ENCODE measurements at regions not wholly inside any gene's neighbourhood (a gene's known extent, or its start where the extent isn't known, plus 50 kb on each side); places are given as distances from the start of the nearest gene placed in this dataset.

DNA sequence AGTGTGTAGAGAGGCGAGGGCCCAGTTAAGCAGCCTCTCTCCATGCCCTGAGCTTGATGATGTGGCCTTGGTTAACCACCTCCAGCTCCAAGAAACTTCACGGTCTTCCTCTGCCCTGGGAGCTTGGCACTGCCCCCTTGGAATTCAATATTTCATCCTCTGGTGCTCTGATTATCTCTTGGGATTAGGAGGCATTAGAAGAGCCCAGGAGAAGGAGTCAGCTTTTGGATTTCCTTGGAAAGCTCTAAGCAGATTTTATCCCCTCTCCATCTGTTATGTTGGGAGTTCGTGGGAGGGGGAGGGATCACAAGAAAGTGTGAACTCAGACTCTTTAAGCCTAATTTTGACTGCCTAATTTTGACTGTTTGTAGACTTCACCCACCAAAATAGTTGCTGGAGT lies 132.7 kb upstream of the AGBL1 start:
- no peak for FAIRE-seq
- no peaks in the 10 kb centered on the region for H3K27me3 ChIP-seq (ENCODE audit: control insufficient read depth, insufficient read depth, low read length)
- H3K4me3 ChIP-seq (ENCODE audit: low read depth, low read length), result no peak overlapping the region
- DNase-seq (ENCODE audit: low read depth), result no peak
- no peaks in the 10 kb centered on the region for H3K36me3 ChIP-seq (ENCODE audit: control insufficient read depth, insufficient read depth, low read length)
- no peak for TF ChIP-seq CTCF (IDR thresholded peaks at IDR 0.05; ENCODE audit: insufficient read depth, low read length, severe bottlenecking)

DNA sequence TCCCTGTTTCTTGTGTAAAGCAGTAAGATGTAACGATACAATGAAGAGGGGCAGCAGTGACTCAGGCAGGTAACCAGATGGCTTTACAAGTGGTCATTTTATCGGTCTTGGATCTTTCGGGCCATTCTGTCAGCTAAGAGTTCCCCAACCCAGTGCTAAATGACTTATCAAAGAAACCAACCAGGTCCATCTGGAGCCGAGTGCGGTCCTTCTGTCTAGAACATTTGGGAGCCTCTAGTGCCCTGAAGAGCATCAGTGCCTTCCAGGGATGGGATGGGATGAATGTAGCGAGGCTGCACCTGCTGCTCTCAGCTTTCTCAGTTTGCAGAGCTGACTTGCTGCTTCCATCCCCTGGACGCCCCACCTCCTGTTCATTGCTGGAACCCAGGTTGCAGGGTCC lies 131.7 kb upstream of the AGBL1 start:
- Histone ChIP-seq H3K4me3 (ENCODE audit: low read depth, low read length) (no peak overlapping the region), H3K27me3 (ENCODE audit: control insufficient read depth, insufficient read depth, low read length) (no peaks in the 10 kb centered on the region), H3K36me3 (ENCODE audit: control insufficient read depth, insufficient read depth, low read length) (no peaks in the 10 kb centered on the region)
- FAIRE-seq (no peak), DNase-seq (ENCODE audit: low read depth) (no peak)
- TF ChIP-seq CTCF (IDR thresholded peaks at IDR 0.05; ENCODE audit: insufficient read depth, low read length, severe bottlenecking), result no peak

DNA sequence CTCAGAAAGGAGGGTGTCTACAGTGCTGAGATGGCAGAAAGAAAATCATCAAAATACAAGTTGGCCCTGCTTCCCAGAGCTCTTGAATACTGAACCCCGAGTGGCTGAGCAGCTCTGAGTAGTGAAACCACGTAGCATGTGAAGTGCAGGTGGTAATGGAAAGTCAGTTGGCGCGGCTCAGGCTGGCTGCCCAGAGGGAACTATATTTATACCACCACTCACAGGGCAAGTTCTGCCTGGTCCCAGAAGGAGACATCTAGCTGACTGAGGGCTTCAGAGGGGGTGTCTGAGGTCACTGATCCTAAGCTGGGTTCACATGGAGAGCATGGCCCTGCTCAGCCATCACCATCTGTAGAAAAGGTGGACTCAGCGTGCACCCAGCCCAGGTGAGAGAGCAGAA lies 129.6 kb upstream of the AGBL1 start:
- no peak for DNase-seq (ENCODE audit: low read depth)
- Histone ChIP-seq H3K27me3 (ENCODE audit: control insufficient read depth, insufficient read depth, low read length) (no peaks in the 10 kb centered on the region), H3K4me3 (ENCODE audit: low read depth, low read length) (no peak overlapping the region), H3K36me3 (ENCODE audit: control insufficient read depth, insufficient read depth, low read length) (no peaks in the 10 kb centered on the region)
- no peak for TF ChIP-seq CTCF (IDR thresholded peaks at IDR 0.05; ENCODE audit: insufficient read depth, low read length, severe bottlenecking)
- no peak for FAIRE-seq

DNA sequence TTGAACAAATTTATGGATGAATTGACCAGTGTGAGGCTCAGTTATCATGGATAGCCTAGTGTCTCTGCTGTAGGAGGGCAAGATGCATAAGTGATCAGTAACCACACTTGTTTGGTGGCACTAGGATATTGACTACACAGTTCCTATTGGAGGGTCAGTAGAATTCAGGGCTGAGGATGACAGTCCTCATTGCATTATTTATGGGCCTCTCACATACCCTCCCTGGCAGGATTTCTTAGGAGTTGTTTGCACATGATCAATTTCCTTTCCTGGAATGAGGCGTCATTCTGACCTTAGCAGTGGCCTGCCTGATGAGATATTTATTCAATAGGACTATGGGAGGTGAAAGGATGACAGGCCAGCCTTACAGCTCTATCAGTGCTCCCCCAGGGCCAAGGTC lies 125.1 kb upstream of the AGBL1 start:
- Histone ChIP-seq H3K4me3 (ENCODE audit: low read depth, low read length) (no peak overlapping the region), H3K36me3 (ENCODE audit: control insufficient read depth, insufficient read depth, low read length) (no peaks in the 10 kb centered on the region), H3K27me3 (ENCODE audit: control insufficient read depth, insufficient read depth, low read length) (no peaks in the 10 kb centered on the region)
- DNase-seq (ENCODE audit: low read depth), result no peak
- no peak for TF ChIP-seq CTCF (IDR thresholded peaks at IDR 0.05; ENCODE audit: insufficient read depth, low read length, severe bottlenecking)
- FAIRE-seq, result peak; percentile 28

- H3K4me3 ChIP-seq (ENCODE audit: low read depth, low read length), result no peak overlapping the region
Measured at GRCh38 chr15:85955501-85956391, 123.9 kb upstream of the AGBL1 start.

More at GRCh38 chr15:85955501-85956391, 123.9 kb upstream of the AGBL1 start:
- no peak for FAIRE-seq
- DNase-seq (ENCODE audit: low read depth), result no peak
- no peaks in the 10 kb centered on the region for H3K36me3 ChIP-seq (ENCODE audit: control insufficient read depth, insufficient read depth, low read length)
- no peaks in the 10 kb centered on the region for H3K27me3 ChIP-seq (ENCODE audit: control insufficient read depth, insufficient read depth, low read length)
- no peak for TF ChIP-seq CTCF (IDR thresholded peaks at IDR 0.05; ENCODE audit: insufficient read depth, low read length, severe bottlenecking)

Data from bronchial epithelial cell (primary cell).